MCF 10A (cell line): ENCODE measurements at regions not wholly inside any gene's neighbourhood (a gene's known extent, or its start where the extent isn't known, plus 50 kb on each side); places are given as distances from the start of the nearest gene placed in this dataset.

Experiments used
- BruUV-seq: library from RNA; stranded (reverse); fragments of 400-500 nt; replicated peaks from 2 replicates; lab custom pipeline; 2021; lab: Mats Ljungman, UMichigan
- CTCF ChIA-PET: fragments of 300-600 bp; sonication (Branson Sonifier 250); formaldehyde crosslinking; extraction: SDS; loops from one replicate; lab custom pipeline; 2021; ENCODE audit warnings: antibody characterized with exemption, inconsistent platforms; lab: Yijun Ruan, JAX
- POLR2A ChIA-PET: fragments of 300-600, 350-650 bp; sonication (Branson Sonifier 250); formaldehyde crosslinking; extraction: SDS; loops from one replicate; lab custom pipeline; 2020; ENCODE audit warnings: antibody characterized with exemption, inconsistent platforms; lab: Yijun Ruan, JAX
- DNase-seq: peaks from one replicate; pipeline ENCODE4 v3.0.0-alpha.2; 2018; ENCODE audit not compliant: unreplicated experiment
- H3K27ac Mint-ChIP-seq: one replicate; pipeline ENCODE4 v1.8.0; 2022; ENCODE audit warnings: mild to moderate bottlenecking, low read depth, mixed read lengths; ENCODE audit not compliant: unreplicated experiment
- H3K27me3 Mint-ChIP-seq: one replicate; pipeline ENCODE4 v1.8.0; 2022; ENCODE audit warnings: mixed read lengths; ENCODE audit not compliant: insufficient read depth, unreplicated experiment
- H3K36me3 Mint-ChIP-seq: one replicate; pipeline ENCODE4 v1.8.0; 2022; ENCODE audit warnings: mild to moderate bottlenecking, moderate library complexity, mixed read lengths; ENCODE audit not compliant: insufficient read depth, unreplicated experiment
- H3K4me1 Mint-ChIP-seq: one replicate; pipeline ENCODE4 v1.8.0; 2022; ENCODE audit warnings: mixed read lengths; ENCODE audit not compliant: insufficient read depth, unreplicated experiment
- H3K4me3 Mint-ChIP-seq: one replicate; pipeline ENCODE4 v1.8.0; 2022; ENCODE audit warnings: mild to moderate bottlenecking, moderate library complexity, mixed read lengths; ENCODE audit not compliant: unreplicated experiment
- H3K9me3 Mint-ChIP-seq: one replicate; pipeline ENCODE4 v1.8.0; 2022; ENCODE audit warnings: mixed read lengths; ENCODE audit not compliant: unreplicated experiment
- CTCF ChIP-seq: fragments of 200-600 bp; IDR thresholded peaks from one replicate; pipeline ENCODE4 v1.8.0; 2022; ENCODE audit warnings: antibody characterized with exemption, mild to moderate bottlenecking; ENCODE audit not compliant: unreplicated experiment
- intact Hi-C: fragments of 100-400 bp; cut with micrococcal nuclease; formaldehyde crosslinking; loops from 2 replicates; pipeline ENCODE4 v1.14.1; 2022

- no peaks in the 10 kb centered on the region for H3K4me1 Mint-ChIP-seq
- no peak for DNase-seq
- intact Hi-C loops = no loop called here
- H3K9me3 Mint-ChIP-seq = no peaks in the 10 kb centered on the region
- CTCF ChIA-PET = no interaction called here
- peaks cover 49% of the 10 kb centered on the region for H3K27me3 Mint-ChIP-seq
- no peak overlapping the region for H3K4me3 Mint-ChIP-seq
- POLR2A ChIA-PET = interaction anchor here (0.6 kb wide), 1 partner anchor 20 kb away, joined by 3 read pairs; no protein-coding TSS in a partner anchor
- no peak overlapping the region for H3K27ac Mint-ChIP-seq
- no peaks in the 10 kb centered on the region for H3K36me3 Mint-ChIP-seq
- no peak for TF ChIP-seq CTCF
- BruUV-seq = no TSS peak
Measured at GRCh38 chr11:11167806-11168205, 185.2 kb downstream of the CSNK2A3 start.

- BruUV-seq = no TSS peak
- no peaks in the 10 kb centered on the region for H3K4me1 Mint-ChIP-seq
Measured at GRCh38 chr11:11164334-11164690, 188.7 kb downstream of the CSNK2A3 start.

GRCh38 chr11:11163669-11164333 is 189.2 kb downstream of the CSNK2A3 start:
- no peak for DNase-seq
- no peak overlapping the region for H3K4me3 Mint-ChIP-seq
- no peak overlapping the region for H3K27ac Mint-ChIP-seq
- ChIA-PET POLR2A (no interaction called here), CTCF (interaction anchor here (0.5 to 1.1 kb wide), 3 partner anchors 11 to 15 kb away, joined by 3 to 5 read pairs (median 3); no protein-coding TSS in a partner anchor)
- H3K36me3 Mint-ChIP-seq = no peaks in the 10 kb centered on the region
- BruUV-seq = no TSS peak
- TF ChIP-seq CTCF = no peak
- H3K4me1 Mint-ChIP-seq = no peaks in the 10 kb centered on the region
- H3K9me3 Mint-ChIP-seq = no peaks in the 10 kb centered on the region
- intact Hi-C loops = no loop called here
- H3K27me3 Mint-ChIP-seq = peaks cover 83% of the 10 kb centered on the region

More at GRCh38 chr11:11164334-11164690, 188.7 kb downstream of the CSNK2A3 start:
- H3K36me3 Mint-ChIP-seq = no peaks in the 10 kb centered on the region
- no peak overlapping the region for H3K27ac Mint-ChIP-seq
- ChIA-PET POLR2A (no interaction called here), CTCF (interaction anchor here (0.5 kb wide), 1 partner anchor 11 kb away, joined by 3 read pairs; no protein-coding TSS in a partner anchor)
- no peaks in the 10 kb centered on the region for H3K9me3 Mint-ChIP-seq
- no peak for TF ChIP-seq CTCF
- peaks cover 83% of the 10 kb centered on the region for H3K27me3 Mint-ChIP-seq
- no peak overlapping the region for H3K4me3 Mint-ChIP-seq
- intact Hi-C loops = no loop called here
- no peak for DNase-seq

GRCh38 chr11:11163236-11163635 is 189.8 kb downstream of the CSNK2A3 start:
- Mint-ChIP-seq H3K9me3 (no peaks in the 10 kb centered on the region), H3K27me3 (peaks cover 83% of the 10 kb centered on the region), H3K4me3 (no peak overlapping the region), H3K4me1 (no peaks in the 10 kb centered on the region), H3K36me3 (no peaks in the 10 kb centered on the region), H3K27ac (no peak overlapping the region)
- intact Hi-C loops = no loop called here
- POLR2A ChIA-PET = interaction anchor here (0.6 kb wide), 1 partner anchor 1264 kb away, joined by 3 read pairs; no protein-coding TSS in a partner anchor
- CTCF ChIA-PET = interaction anchor here (1.1 kb wide), 1 partner anchor 15 kb away, joined by 5 read pairs; no protein-coding TSS in a partner anchor
- TF ChIP-seq CTCF = no peak
- no peak for DNase-seq
- BruUV-seq = no TSS peak
